ENCODE measurements at regions not wholly inside any gene's neighbourhood (a gene's known extent, or its start where the extent isn't known, plus 50 kb on each side); places are given as distances from the start of the nearest gene placed in this dataset.

GRCh38 chr17:54015734-54016133 is 193.0 kb downstream of the KIF2B start:
- H3K79me2 ChIP-seq (ENCODE audit: control insufficient read depth, insufficient read depth, low read length) = no peaks in the 10 kb centered on the region
- H3K27me3 ChIP-seq (replicated peaks in 1 of 4; ENCODE audit: control extremely low read depth in 1 of 4, control insufficient read depth in 3 of 4, insufficient read depth in 4 of 4, low read length in 3 of 4) = no peaks in the 10 kb centered on the region
- ChIA-PET CTCF (no interaction called here), POLR2A (no interaction called here)
- no peaks in the 10 kb centered on the region for H3K9me3 ChIP-seq (ENCODE audit: control extremely low read depth in 1 of 3, control insufficient read depth in 2 of 3, insufficient read depth in 1 of 3, low read length in 2 of 3)
- H3K9me3 Mint-ChIP-seq (ENCODE audit: insufficient read depth) = peaks cover 8% of the 10 kb centered on the region
- H3K27me3 Mint-ChIP-seq = no peaks in the 10 kb centered on the region
- TF ChIP-seq CTCF (IDR thresholded peaks at IDR 0.05) = no peak
- H3K9ac ChIP-seq (ENCODE audit: low read length) = no peak overlapping the region
- no peaks in the 10 kb centered on the region for H3K36me3 ChIP-seq (replicated peaks in 1 of 2; ENCODE audit: control extremely low read depth in 1 of 2, control insufficient read depth in 1 of 2, extremely low read depth in 1 of 2, insufficient read depth in 2 of 2, low read length in 1 of 2)
- no peak overlapping the region for H3K27ac Mint-ChIP-seq
- H3K4me3 ChIP-seq (ENCODE audit: control extremely low read depth in 1 of 5, extremely low read depth in 1 of 5, insufficient read depth in 1 of 5, low read depth in 2 of 5, low read length in 4 of 5) = no peak overlapping the region
- no peak overlapping the region for H2AFZ ChIP-seq (ENCODE audit: insufficient read depth, low read depth, low read length, poor library complexity, severe bottlenecking)
- intact Hi-C loops (cut with micrococcal nuclease) = no loop called here
- H4K20me1 ChIP-seq (ENCODE audit: control insufficient read depth, insufficient read depth, low read length, poor library complexity, severe bottlenecking) = no peaks in the 10 kb centered on the region
- WGBS (ENCODE audit: insufficient coverage) = 88% methylated on average over 2 of the region's 2 CpGs
- no peak overlapping the region for H3K4me2 ChIP-seq (replicated peaks; ENCODE audit: low read depth, low read length, poor library complexity, severe bottlenecking)
- no peaks in the 10 kb centered on the region for H3K4me1 ChIP-seq (ENCODE audit: control insufficient read depth in 2 of 2, insufficient read depth in 2 of 2, low read length in 2 of 2)
- DNase-seq = no peak
- no peak for ATAC-seq (ENCODE audit: low read depth)
- no peaks in the 10 kb centered on the region for H3K4me1 Mint-ChIP-seq
- H3K4me3 Mint-ChIP-seq = no peak overlapping the region
- no peak overlapping the region for H3K27ac ChIP-seq (ENCODE audit: low read length in 2 of 2)

- H3K27ac ChIP-seq (ENCODE audit: low read length in 2 of 2) = no peak overlapping the region
- intact Hi-C loops (cut with micrococcal nuclease) = no loop called here
- ChIA-PET CTCF (no interaction called here), POLR2A (no interaction called here)
- no peak overlapping the region for H2AFZ ChIP-seq (ENCODE audit: insufficient read depth, low read depth, low read length, poor library complexity, severe bottlenecking)
- H3K27me3 ChIP-seq (replicated peaks in 1 of 4; ENCODE audit: control extremely low read depth in 1 of 4, control insufficient read depth in 3 of 4, insufficient read depth in 4 of 4, low read length in 3 of 4) = no peaks in the 10 kb centered on the region
- H3K9me3 Mint-ChIP-seq (ENCODE audit: insufficient read depth) = peaks cover 9% of the 10 kb centered on the region
- no peaks in the 10 kb centered on the region for H4K20me1 ChIP-seq (ENCODE audit: control insufficient read depth, insufficient read depth, low read length, poor library complexity, severe bottlenecking)
- no CpG with 5 or more reads among the region's 1 CpG for WGBS (ENCODE audit: insufficient coverage)
- no peak overlapping the region for H3K4me2 ChIP-seq (replicated peaks; ENCODE audit: low read depth, low read length, poor library complexity, severe bottlenecking)
- no peaks in the 10 kb centered on the region for H3K27me3 Mint-ChIP-seq
- TF ChIP-seq EZH2 (IDR thresholded peaks at IDR 0.05; ENCODE audit: borderline replicate concordance, insufficient read depth, low read depth, low read length, poor library complexity, severe bottlenecking) (no peak), CTCF (IDR thresholded peaks at IDR 0.05) (no peak)
- H3K9ac ChIP-seq (ENCODE audit: low read length) = no peak overlapping the region
- no peaks in the 10 kb centered on the region for H3K36me3 ChIP-seq (replicated peaks in 1 of 2; ENCODE audit: control extremely low read depth in 1 of 2, control insufficient read depth in 1 of 2, extremely low read depth in 1 of 2, insufficient read depth in 2 of 2, low read length in 1 of 2)
- no peak overlapping the region for H3K4me3 ChIP-seq (ENCODE audit: control extremely low read depth in 1 of 5, extremely low read depth in 1 of 5, insufficient read depth in 1 of 5, low read depth in 2 of 5, low read length in 4 of 5)
- no peak for DNase-seq
- no peak overlapping the region for H3K4me3 Mint-ChIP-seq
- no peak for ATAC-seq (ENCODE audit: low read depth)
- peaks cover 0 to 1% (median 0%) of the 10 kb centered on the region in 3 donors for H3K9me3 ChIP-seq (ENCODE audit: control extremely low read depth in 1 of 3, control insufficient read depth in 2 of 3, insufficient read depth in 1 of 3, low read length in 2 of 3)
- H3K4me1 ChIP-seq (ENCODE audit: control insufficient read depth in 2 of 2, insufficient read depth in 2 of 2, low read length in 2 of 2) = no peaks in the 10 kb centered on the region
- no peak overlapping the region for H3K27ac Mint-ChIP-seq
- no peaks in the 10 kb centered on the region for H3K79me2 ChIP-seq (ENCODE audit: control insufficient read depth, insufficient read depth, low read length)
- H3K4me1 Mint-ChIP-seq = no peaks in the 10 kb centered on the region
Observed at GRCh38 chr17:54021418-54021817, 198.7 kb downstream of the KIF2B start.
